HG03135 (cell line): ENCODE measurements at regions not wholly inside any gene's neighbourhood (a gene's known extent, or its start where the extent isn't known, plus 50 kb on each side); places are given as distances from the start of the nearest gene placed in this dataset.

Source experiments
- ATAC-seq: cut with Tn5 transposase; IDR thresholded peaks from one replicate; pipeline ENCODE4 v1.9.1; 2021; ENCODE audit warnings: mild to moderate bottlenecking, moderate library complexity; ENCODE audit not compliant: unreplicated experiment

DNA sequence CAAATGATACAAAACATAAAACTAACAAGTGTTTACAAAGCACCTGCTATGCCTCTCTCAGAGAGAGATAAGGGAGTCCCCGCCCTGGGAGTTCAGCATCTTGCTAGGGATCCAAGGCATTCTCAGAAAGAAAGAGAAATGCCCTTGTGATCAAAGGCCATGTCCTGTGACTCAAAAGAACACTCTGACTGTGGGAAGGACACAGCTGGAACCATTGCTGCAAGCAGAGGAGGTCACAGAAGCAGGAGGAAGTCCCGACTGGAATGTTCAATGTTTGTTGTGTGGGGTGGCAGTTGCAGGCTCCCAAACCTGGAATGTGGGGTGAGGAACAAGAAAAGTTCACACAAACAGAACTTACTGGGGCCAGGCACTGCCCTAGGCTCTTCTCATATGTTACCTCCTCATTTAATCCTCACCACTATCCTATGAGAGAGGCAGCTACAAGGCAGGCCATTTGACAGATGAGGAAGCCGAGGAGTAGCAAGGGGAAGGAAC, 93.0 kb upstream of the GRIK3 start:
- no peak for ATAC-seq

DNA sequence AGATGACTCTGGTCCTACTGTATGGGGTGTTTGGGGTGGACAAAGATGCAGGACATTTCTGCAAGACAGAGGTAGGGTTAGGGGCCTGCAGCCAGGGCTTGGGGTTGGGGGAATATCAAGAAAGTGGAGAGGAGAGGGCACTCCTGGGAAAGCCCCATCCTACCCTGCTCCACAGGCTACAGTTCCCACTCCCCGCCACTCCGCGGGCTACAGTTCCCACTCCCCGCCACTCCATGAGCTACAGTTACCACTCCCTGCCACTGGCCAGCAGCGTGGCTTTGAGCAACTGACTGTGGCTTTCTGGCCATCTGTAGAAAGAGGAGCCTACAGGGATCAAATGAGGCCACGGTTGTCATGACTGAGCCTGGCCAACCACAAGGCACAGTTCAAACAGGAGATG, 93.8 kb upstream of the GRIK3 start:
- no peak for ATAC-seq

DNA sequence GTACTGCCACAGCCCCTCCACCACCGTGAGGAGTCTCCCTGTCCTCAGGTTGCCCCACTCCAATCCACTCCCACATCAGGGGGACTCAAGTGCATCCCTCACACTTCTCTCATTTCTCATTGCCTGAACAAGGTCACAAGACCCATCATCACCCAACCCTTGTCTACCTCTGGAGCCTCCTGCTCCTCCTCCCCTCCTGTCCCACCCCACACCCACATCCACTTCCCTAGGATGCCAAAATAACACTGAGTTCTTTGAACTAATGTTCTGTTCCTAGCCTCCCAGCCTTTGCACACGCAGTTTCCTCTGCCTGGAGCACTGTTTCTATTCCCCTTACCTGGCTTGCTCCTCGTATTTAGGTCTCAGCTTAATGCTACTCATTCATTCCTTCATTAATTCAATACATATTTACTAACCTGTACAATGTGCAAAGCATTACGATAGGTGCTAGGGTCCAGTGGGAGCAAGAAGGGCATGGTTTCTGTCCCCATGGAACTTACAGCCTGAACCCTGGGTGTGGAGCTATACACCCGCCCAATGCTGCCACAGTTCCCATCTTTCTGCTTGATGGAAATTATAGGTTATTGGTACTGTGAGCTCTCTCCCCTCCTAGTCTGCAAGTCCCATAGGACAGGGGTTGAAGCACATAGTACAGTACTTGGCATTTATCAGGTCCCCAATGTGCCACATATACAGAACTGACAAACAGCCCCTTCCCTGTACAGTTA, 96.1 kb upstream of the GRIK3 start:
- no peak for ATAC-seq

DNA sequence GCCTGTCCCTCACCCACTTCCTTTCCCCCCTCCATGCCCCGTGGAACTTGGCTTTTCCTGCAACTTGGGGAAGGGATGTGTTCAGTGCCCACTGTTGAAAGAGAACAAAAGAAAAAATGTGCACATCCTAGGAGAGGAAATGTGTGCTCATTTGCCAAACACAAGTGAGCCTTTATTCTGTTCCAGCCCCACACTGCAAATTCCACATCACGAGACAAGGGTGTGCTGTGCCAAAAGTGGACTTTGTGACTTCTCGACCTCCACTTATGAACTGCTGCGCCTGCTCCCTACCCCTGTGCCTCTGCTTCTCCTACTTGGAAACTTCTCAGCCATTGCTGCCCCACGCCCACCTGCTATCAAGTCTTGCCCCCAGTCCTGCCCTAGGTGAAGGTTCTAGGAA, 97.0 kb upstream of the GRIK3 start:
- no peak for ATAC-seq

DNA sequence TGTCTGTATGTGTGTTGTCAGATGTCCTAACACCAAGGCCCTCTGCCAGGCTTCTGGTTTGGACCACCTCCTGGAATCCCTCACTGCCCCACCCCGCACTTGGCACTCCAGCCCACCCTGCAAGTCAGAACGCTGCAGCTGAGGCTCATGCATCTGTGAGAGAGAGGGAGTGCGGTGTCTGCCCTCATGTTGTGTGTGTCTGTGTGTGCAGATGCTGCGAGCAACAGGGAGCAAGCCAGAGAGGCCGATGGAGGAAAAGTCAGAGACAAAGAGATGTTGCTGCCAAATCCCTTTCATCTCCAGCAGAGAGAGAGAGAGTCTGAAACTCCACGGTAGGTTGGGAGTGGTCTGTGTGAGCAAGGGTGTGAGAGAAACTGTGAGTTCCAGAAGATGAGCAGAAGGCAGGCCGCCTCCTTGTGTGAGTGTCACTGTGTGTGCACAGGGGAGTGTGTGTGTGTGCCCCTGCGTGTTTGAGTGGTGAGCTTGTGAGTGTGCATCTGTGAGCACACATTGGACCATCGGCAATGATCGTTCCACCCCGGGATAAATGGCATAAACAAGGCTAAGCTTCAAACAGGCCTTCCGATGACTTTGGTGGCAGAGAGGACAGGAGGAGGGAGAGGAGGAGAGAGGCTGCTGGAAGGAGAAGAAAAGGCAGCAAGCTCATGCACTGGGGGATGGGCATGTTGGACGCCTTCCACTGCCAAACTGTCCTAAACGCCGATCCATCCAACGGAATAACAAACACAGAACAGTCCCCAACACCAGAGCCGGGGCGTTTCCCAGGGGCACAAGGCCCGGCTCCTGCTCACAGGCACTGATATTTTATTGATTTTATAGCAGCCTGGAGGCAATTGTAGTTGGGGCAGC, 99.2 kb upstream of the GRIK3 start:
- no peak for ATAC-seq

DNA sequence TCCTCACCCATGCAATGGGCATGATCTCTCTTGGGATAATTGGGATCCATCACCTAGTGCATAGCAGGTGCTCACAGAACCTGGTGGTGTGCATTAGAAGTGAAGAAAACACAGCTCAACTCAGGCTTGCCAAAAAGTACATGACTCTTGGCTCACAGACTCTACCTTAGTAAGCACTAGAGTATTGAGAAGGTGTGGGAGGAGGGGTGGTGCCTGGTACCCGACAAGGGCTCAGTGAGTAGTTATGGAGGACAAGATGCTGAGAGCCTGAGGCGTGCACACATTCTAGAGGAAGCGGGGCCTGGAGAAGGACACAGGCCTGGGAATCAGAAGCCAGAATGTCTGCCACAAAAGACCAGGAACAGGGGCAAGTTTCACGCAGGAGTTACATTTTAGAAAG, 100.3 kb upstream of the GRIK3 start:
- no peak for ATAC-seq

DNA sequence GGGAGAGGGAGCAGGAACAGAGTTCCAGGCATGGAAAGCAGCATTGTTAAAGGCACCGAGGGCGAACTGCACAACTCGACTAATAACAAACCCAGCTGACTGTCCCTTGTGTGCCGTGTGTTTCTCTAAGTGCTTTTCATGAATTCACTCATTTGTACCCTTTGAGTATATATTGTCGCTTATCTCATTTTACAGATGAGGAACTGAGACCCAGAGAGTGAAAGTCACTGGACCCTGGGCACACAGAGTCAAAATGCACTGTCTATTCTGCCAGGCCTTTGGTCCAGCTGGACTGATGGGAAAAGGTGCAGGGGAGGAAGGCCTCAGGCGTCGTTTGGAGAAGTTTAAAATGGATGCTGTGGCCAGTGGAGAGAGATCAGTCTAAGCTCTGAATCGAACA, 100.7 kb upstream of the GRIK3 start:
- no peak for ATAC-seq

DNA sequence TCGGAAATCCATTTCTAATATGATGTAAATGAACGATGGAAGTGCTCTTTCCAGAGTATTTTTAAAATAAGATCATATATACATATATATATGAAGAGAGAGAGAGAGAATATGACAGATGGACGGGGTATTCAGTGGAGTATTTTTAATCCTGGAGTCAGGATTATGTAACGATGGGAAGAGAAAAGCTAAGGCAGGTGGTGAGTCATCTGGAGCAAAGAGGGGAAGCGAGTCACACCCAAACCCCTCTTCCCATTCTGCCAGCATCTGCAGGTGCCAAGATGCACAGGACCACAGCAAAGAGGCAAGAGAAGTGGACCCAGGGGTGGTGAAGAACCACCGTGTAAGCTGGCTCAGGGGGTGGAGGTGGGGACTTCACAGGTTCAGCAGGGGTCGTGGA, 102.7 kb upstream of the GRIK3 start:
- no peak for ATAC-seq

DNA sequence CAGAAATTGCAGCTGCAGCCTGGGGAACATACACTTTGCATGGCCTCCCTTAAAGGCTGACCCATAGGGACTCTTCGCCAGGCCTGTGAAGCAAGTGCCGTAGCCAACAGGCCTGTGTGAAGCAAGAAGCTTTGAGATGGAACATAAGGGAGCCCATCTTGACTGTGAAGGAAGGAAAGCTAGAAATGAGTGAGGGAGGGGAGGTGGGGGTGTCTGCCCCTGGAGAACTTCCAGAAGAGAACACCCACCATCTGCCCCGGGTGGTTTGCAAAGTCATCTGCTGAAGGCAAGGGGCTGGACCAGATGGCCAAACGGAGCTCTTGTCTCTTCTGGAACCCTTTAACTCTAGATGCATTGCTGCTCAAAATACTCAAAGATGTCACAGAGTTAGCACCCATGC, 103.3 kb upstream of the GRIK3 start:
- ATAC-seq = no peak

DNA sequence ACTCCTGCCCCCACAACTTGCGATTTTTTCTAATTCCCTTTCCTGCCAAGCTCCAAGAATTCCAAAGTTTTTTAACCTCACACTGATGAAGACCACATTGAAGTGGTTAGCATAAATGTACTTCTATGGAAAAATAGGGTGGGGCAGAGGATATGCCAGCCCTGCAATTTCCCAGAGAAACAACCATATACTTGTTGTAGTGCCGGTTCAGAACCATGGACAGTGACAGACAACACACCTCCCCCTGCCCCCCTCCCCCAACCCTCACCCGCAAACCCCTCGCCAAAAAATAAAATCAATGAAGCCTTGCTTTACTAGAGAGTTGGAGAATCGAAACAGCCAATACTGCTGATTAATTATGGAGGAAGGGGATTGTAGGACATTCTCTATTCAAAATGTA, 109.5 kb upstream of the GRIK3 start:
- no peak for ATAC-seq

DNA sequence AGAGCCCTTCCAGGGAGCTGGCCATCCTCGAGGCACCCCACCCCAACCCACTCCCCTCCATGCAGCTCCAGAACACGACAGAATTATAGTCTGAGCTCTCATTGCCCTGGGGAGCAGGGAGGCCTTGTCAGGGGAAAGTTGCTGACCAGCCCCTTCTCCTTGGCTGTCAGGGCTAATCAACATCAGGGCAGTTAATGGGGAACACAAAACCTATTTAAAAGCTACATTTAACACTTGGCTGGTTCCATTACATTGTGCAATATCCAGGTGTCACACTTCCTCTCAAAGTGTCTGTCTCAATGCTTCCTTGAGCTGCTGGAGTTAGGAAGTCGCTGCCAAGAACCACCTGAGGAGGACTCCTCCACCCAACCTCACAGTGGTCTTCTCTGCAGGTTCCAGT, 111.8 kb upstream of the GRIK3 start:
- ATAC-seq = no peak

DNA sequence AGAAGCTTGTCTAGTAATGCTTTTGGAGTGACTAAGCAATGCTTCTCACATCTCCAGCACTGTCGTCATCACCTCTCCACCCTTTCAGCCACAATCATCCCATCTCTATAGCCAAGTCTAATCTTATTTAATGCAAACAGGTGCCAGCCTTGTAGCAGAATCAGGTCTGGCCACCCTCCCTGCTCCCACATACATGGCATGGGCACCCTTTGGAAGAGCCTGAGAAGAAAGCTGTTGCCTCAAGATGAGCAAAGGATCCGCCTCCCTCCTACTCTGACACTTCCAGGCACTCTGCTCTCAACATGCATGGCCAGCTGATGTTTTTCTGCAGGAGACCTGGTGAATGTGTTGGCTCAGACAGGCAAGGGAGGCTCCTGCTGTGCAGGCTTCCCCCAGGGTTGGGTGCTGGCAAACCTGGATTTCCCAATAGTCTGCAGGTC, 113.1 kb upstream of the GRIK3 start:
- no peak for ATAC-seq

DNA sequence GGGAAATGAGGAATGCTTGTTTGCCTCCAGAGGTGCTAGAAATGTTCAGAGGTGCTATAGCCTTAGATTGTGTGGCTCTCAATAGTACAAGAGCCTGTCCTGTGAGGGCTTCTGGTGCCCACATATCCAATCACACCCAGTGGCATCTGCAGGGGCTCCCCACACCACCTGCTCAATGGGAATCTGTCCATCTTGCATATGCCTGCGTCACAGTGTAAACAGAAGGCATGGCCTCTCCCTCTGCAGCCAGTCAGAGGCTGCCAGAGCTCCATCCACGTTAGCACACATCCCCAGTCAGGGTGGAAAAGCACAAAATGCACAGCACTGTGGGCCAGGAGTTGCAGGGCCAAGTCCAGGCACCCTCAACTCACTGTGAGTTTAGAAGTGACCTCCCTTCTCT, 113.6 kb upstream of the GRIK3 start:
- ATAC-seq = no peak

DNA sequence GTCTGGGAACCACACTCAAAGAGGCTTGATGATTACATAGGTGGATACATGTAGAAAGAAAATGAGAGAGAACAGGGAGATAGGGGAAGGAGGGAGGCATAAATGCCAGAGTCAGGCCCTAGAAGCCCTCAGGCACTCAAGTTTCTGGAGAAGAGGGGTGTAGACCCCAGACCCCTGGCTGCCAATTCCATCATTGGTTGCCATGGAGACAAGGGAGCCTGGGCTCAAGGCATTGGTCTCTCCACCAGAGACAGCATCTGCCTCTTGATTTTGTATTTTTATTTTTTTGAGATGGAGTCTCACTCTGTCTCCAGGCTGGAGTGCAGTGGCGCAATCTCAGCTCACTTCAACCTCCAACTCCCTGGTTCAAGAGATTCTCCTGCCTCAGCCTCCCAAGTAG, 114.3 kb upstream of the GRIK3 start:
- no peak for ATAC-seq

DNA sequence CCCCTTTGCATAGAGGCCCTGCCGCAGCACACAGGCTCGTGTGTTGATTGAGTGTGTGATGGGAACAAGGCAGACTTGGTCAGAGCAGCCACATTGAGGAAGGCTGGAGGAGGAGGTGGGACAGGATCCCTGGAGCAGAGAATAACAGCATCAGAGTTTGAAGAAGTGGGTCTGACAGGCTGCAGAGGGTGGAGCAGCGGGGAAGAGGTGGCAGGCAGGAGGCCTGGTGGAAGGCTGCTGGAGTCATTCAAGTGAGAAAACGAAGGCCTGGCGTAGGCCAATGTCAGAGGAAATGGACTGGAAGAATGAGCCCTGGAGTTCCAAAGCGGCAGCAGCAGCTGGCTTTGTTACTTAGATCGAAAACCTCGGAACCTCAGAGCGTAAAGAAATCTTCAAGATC, 115.0 kb upstream of the GRIK3 start:
- ATAC-seq = no peak

DNA sequence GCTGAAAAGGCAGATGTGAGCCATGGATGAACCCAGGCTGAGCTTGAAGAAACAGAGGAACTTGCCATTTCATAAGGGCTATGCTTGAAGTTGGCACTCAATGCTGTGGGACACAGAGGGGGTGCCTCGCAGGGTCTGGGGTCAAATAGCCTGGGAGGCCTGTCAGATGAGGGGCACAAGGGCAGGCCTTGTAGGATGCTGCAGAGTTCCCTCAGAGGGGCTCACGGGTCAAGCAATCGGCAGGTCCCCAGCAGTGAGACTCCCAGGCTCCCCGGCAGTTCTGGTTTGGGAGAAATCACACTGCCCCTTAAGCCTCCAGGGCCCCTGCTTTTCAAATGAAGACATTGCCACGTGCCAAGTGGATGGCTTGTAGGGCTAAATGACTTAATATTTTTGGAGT, 116.7 kb upstream of the GRIK3 start:
- ATAC-seq = no peak

DNA sequence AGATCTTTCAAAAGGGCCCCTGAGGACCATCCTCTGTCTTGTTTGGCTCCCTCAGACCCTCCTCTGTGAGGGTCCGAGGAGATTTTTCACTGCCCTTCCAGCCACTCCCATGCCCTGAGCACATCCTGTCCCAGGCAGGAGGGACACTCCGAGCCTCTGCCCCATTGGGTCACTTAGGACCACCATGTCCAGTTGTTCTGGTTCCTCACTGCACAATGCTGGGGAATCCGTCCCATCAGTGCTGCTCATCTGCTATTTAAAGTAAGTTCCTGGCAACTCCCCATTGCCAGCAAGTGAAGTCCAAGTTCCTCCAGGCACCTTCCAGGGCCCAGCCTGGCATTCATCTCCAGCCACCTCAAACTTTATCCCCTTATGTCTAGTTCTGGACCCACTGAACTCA, 117.5 kb upstream of the GRIK3 start:
- ATAC-seq = no peak

DNA sequence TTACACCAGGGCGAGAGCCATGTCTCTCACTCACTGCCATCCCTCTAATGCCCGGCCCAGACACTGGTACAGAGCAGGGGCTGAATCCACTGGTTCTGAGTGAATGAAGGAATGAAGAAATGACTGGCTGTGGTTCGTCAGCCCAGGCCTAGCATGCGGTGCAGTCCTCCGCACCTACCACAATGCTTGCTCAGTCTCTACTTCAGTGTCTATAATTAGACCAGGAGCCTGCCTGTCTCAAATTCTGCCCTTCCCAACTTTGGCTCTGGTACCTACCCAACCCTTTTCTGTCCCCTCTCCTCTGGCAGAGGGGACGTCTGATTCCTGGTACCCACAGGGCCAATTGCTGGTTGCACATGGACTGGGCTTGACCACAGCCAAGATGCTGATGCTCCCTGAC, 118.2 kb upstream of the GRIK3 start:
- no peak for ATAC-seq

DNA sequence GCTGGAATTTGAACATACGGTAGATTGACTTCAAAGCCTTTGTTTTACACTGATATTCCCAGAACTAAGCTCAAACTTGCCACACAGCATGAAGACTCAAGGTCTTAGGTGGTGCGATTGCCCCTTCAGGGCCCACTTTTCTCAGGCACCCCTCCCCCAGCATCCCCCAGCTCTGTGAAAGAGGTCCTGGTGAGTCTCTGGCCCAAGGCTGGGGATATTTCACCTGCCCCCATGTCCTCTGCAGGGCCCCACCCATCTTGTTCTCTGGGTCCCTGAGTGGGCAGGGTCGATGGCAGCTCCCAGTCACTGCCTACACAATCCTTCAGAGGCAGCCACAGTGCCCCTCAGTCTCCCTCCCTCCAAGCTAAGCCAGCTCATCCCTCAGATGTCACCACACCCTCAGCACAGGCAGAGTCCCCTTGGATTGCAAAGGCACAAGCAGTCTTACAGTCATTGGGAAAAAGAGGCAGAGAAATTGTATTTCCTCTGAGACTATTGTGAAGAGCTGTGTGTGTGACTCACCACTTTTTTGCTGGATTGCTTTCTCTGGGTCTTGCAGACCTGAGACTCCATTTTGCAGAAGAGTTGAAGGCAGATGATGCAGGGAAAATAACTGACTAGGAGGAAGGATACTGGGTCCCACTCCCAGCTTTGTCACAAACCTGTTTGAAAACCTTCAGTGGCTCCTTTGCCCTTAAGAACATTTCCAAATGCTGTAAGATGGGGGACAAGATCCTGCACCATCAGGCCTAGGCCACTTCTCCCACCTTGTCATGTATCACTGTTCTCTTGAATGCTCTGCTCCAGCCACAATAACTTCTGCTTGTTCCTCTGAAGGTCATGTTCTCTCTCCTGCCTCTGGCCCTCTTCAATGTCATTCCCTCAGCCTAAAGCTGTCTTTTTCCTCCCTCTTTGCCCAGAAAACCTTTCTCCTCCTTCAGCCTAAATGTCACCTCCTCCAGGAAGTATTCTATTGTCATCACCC, 119.1 kb upstream of the GRIK3 start:
- ATAC-seq = no peak

DNA sequence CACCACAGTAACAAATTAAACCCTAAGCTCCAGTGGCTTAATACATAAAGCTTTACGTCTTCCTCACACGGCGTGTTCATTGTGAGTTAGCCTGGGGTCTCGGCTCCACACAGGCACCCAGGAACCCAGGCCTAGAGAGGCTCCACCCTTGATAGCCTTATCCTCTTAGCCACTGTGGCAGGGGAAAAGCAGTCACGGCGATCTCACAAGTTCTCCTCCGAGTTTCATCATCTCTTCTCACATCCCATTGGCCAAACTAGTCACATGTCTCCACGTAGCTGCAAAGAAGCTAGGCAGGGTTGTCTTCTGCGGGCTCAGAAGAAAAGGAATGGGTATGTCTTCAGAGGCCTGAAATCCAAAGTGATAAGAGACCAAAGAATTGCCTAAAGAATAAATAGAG, 122.3 kb upstream of the GRIK3 start:
- no peak for ATAC-seq

DNA sequence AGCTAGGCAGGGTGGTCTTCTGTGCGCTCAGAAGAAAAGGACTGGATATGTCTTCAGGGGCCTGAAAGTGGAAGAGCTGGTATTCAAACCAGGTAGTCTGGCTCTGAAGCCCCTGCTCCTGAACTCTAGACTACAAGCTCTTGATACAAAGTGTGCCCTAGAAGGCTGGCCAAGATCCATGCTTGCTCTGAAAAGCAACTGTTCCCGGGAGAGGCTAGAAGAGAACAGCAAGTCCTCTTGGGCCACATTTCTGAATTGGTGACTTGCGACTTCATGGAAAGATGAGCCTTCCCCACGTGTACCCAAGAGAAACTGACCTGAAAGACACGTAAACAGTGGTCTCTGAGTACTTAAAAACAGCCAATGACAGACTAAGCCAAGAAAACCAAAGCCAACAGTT, 123.3 kb upstream of the GRIK3 start:
- ATAC-seq = no peak
